ENCODE measurements at regions not wholly inside any gene's neighbourhood (a gene's known extent, or its start where the extent isn't known, plus 50 kb on each side); places are given as distances from the start of the nearest gene placed in this dataset.
"Not testable (repeated sequence)": the region's sequence is repeated elsewhere in the genome, so short reads cannot be mapped to it uniquely, and the experiment has no call there.

- DNase-seq: no peak
These were observed 367.3 kb upstream of the CASK start for GRCh38 chrX:42290608-42291007.

DNA sequence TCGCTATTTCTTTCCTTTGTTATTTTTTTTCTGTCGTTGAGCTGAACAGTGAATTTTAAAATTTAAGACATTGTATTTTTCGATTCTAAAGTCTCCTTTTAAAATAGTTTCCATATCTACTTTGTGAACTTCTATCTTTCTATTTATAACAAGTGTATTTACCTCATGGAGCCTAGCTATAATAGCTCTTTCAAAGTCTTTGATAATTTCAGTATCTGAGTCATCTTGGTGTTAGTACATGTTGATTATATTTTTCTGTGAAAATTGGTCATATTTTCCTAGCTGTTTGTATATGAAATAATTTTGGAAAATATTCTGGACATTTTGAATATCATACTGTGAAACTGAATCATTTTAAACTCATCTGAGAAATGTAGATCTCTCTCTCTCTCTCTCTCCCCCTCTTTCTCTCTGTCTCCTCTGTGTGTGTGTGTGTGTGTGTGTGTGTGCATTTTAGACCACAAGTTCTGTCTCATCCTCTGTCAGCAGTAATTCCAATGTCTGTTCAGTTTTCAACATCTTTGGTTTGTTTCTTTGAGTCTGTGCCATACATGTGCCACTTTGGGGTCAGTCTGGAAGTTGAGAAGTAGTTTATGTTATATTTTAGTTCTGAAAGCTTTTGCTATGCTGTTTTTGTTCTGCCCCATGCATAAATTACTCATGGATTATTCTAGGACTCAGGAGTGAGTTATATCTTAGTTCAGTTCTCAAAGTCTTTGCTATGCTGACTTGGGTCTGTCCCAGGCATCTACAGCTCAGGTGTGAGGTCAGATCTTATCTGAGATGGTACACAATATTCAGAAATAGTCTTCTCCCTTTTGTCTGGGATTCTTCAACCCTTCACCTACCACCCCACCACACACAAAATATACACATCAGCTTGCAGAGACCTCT is 366.4 kb upstream of the CASK start:
- no peak for DNase-seq

DNA sequence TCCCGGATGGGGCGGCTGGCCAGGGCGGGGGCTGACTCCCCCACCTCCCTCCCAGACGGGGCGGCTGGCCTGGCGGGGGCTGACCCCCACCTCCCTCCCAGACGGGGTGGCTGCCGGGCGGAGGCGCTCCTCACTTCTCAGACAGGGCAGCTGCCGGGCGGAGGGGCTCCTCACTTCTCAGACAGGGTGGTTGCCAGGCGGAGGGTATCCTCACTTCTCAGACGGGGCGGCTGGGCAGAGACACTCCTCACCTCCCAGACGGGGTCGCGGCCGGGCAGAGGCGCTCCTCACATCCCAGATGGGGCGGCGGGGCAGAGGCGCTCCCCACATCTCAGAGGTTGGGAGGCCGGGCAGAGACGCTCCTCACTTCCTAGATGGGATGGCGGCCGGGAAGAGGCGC is 362.3 kb upstream of the CASK start:
- not testable (repeated sequence) for DNase-seq

GRCh38 chrX:42276982-42277690 is 353.8 kb upstream of the CASK start:
- no peak for DNase-seq

DNA sequence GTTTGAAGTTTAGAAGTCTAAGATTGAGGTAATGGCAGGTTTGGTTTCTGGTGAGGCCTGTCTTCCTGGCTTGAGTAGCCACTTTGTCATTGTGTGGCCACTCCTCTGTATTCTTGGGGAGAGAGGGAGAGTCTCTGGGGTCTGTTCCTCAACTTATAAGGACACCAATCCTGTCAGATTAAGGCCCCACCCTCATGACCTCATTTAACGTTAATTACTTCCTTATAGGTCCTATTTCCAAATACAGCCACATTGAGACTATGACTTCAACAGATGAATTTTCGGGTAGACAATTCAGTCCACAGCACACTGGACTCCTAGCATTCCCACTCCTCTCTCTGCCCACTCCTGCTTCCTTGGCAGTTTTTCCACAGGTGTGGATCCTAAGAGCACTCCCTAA is 350.8 kb upstream of the CASK start:
- DNase-seq: no peak

- DNase-seq: no peak
These were observed 350.0 kb upstream of the CASK start for GRCh38 chrX:42273387-42273786.

GRCh38 chrX:42269186-42269585 is 345.8 kb upstream of the CASK start:
- no peak for DNase-seq

DNA sequence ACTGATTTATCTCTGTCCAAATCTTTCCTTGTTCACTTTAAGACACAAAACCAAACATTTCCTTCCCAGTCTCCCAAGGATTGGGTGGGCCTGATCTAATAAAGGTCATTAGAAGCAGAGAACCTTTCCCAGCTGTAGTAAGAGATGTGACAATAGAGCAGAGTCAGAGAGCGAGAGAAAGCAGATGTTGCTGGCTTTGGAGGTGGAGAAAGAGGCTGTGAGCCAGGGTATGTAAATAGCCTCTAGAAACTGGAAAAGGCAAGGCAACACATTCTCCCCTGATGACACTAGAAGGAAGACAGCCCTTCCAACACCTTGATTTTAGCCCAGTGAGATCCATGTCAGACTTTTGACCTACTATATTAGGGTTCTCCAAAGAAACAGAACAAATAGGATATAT is 337.5 kb upstream of the CASK start:
- no peak for DNase-seq

- DNase-seq: no peak
These were observed 324.9 kb upstream of the CASK start for GRCh38 chrX:42248226-42248625.

GRCh38 chrX:42247241-42247640 is 323.9 kb upstream of the CASK start:
- no peak for DNase-seq

- no peak for DNase-seq
These were observed 323.5 kb upstream of the CASK start for GRCh38 chrX:42246814-42247213.

DNA sequence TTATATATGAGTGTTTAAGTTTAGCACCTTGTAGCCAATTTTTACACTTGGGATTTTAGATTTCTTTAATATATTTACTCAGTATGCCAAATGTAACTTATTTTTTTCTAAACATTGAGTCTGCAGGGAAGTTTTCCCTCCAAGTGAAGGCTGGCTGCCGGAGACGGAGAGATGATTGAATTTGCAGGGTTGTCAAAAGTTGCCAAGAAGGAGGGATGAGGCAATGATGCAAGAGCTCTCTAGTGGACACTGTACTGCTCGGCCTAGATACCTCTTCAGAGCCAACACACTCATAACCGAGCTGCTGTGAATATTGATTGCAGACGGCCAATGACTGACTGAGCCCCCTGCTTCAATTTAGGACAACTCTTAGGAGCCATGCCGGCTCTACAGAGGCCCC is 318.6 kb upstream of the CASK start:
- DNase-seq: no peak

GRCh38 chrX:42241421-42241820 is 318.1 kb upstream of the CASK start:
- no peak for DNase-seq

DNA sequence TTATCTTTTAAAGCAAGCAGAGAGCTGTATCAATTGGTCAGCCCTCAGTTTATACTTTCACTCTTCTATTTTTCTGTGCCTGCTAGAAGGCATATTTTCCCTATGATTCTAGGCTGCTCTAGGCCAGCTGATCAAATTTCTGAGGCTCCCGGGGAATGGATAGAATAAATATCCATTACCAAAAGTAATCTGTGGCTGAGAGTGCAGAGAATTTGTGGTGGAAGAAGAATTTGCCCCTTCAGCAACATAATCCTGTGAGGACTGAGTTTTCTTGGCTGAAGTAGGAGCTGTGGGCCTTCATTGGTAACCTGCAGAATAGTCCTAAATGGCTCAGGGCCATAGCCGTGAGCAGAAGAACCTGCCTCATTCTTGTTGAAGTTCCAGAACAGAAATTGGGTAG is 314.6 kb upstream of the CASK start:
- DNase-seq: no peak

DNA sequence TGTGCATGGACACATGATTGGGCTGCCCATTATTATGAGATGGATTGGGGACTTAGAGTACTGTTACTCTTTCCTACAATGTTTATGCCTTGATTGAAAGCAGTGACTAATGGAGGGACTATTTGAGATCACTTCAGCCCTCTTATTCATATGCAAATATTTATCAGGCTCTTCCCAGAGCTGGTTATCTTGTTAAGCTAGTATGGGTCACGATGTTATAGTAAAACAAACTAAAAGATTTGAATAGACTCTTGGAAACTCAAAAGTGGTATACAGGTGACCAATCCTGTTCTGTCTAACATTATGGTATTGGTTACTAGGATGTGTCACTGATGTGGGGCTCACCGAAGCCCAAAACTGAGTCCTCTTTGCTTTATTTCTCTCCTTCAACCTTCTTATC is 306.2 kb upstream of the CASK start:
- no peak for DNase-seq

DNA sequence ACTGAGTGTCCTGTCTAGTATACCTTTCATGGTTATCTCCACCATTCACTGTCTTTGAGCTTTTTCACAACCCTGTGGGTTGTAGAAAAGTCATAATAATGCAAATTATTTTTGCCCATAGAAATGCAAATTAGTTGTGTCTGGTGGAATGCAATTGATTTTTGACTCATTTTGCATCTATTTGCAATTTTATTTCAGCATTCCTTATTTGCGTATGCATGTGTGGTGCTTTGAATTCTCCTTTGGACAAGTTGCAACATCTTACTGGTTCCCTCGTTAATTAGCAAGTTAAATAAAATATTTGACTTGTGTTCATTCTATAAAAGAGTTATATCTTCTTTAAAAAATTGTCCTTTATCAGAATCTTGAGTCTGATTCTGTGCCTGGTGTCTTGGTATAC is 297.3 kb upstream of the CASK start:
- no peak for DNase-seq

GRCh38 chrX:42220083-42220482 is 296.7 kb upstream of the CASK start:
- DNase-seq: peak; percentile 47

GRCh38 chrX:42219231-42219630 is 295.9 kb upstream of the CASK start:
- no peak for DNase-seq

- DNase-seq: no peak
These were observed 272.2 kb upstream of the CASK start for GRCh38 chrX:42195506-42195905.

GRCh38 chrX:42189576-42189975 is 266.2 kb upstream of the CASK start:
- DNase-seq: no peak

GRCh38 chrX:42188730-42189129 is 265.4 kb upstream of the CASK start:
- DNase-seq: no peak

DNA sequence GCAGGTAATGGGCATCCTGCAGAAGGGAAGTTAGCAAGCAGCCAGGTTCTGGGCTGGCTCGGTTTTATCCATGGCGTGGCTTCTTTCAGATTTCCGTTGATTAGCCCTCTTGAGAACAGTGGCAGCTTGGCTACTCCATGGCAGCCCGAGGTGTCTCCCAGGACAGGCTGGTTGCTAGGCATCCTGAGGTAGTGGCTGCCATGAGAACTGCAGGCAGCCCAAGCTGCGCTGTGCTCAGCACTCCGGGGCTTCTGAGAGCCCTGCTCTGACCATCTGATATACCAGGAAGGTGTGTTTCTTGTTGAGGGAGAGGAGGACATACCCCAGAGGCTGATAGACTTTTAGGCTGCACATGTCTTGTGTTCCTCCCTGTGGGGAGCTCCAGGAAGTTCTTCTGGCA is 253.4 kb upstream of the CASK start:
- DNase-seq: peak; percentile 4

DNA sequence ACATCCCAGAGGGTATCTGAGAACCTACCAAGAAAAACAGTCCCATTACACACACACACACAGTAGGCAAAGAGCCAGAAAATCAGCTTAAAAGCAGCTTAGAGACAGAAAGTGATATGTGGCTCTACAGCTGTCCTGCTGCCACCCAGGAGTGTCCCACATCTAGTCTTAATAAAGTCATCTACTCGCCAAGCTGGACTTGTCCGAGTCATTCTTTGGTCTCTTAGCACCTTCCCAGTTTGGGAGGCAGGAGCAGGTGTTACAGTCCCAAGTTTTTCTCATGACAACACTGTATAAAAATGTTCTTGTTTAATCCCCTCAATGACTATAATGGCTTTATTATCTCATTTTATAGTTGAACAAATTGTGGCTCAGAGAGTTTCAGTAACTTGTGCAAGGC is 252.5 kb upstream of the CASK start:
- no peak for DNase-seq

DNA sequence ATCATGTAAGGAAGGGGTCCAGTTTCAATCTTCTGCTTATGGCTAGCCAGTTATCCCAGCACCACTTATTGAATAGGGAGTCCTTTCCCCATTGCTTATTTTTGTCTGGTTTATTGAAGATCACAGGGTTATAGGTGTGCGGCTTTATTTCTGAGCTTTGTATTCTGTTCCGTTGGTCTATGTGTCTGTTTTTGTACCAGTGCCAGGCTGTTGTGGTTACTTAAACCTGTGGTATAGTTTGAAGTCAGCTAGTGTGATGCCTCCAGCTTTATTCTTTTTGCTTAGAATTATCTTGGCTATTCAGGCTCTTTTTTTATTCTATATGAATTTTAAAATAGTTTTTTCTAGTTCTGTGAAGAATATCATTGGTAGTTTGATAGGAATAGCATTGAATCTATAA is 234.6 kb upstream of the CASK start:
- not testable (repeated sequence) for DNase-seq

- DNase-seq: no peak
These were observed 228.5 kb upstream of the CASK start for GRCh38 chrX:42151808-42152207.
